SU-DHL-6 (cell line): ENCODE measurements at regions not wholly inside any gene's neighbourhood (a gene's known extent, or its start where the extent isn't known, plus 50 kb on each side); places are given as distances from the start of the nearest gene placed in this dataset.

Experiments
- H2AFZ ChIP-seq: fragments of 200-600 bp; sonication (generic); 2 replicates; pipeline ENCODE4 v1.6.1; 2014; ENCODE audit warnings: low read depth, mild to moderate bottlenecking, moderate library complexity, mixed read lengths, antibody characterized with exemption, low read length; ENCODE audit not compliant: severe bottlenecking
- H3F3A ChIP-seq: fragments of 200-600 bp; shearing (Covaris generic); 2 replicates; pipeline ENCODE4 v1.6.0; 2016; ENCODE audit warnings: antibody characterized with exemption, mild to moderate bottlenecking; ENCODE audit not compliant: insufficient read depth
- H3K27ac ChIP-seq: fragments of 200-600 bp; sonication (generic); 2 replicates; pipeline ENCODE4 v1.5.1; 2016; ENCODE audit warnings: low read depth, mild to moderate bottlenecking, low read length, moderate library complexity, mixed read lengths
- H3K27me3 ChIP-seq: fragments of 200-600 bp; sonication (generic), shearing (Covaris generic); 2 replicates; pipeline ENCODE4 v1.6.0; 2014; ENCODE audit warnings: mild to moderate bottlenecking, low read length
- H3K36me3 ChIP-seq: fragments of 200-600 bp; sonication (generic); 2 replicates; pipeline ENCODE4 v1.6.1; 2014; ENCODE audit warnings: mild to moderate bottlenecking, low read length, mixed read lengths
- H3K4me2 ChIP-seq: fragments of 300-600, 200-600 bp; shearing (Covaris generic), sonication (generic); 2 replicates; pipeline ENCODE4 v1.6.0; 2014; ENCODE audit warnings: low read length, low read depth, mild to moderate bottlenecking; ENCODE audit not compliant: poor library complexity, severe bottlenecking
- H3K4me3 ChIP-seq: fragments of 200-600 bp; sonication (generic); 2 replicates; pipeline ENCODE4 v1.5.1; 2014; ENCODE audit warnings: antibody characterized with exemption, low read length, mild to moderate bottlenecking, mixed read lengths; ENCODE audit not compliant: insufficient read depth, poor library complexity, severe bottlenecking
- H3K79me2 ChIP-seq: fragments of 200-600 bp; sonication (generic); 2 replicates; pipeline ENCODE4 v1.6.1; 2014; ENCODE audit warnings: mild to moderate bottlenecking, low read length, moderate library complexity; ENCODE audit not compliant: insufficient read depth
- H3K9ac ChIP-seq: fragments of 200-600 bp; sonication (generic); 2 replicates; pipeline ENCODE4 v1.7.0; 2014; ENCODE audit warnings: mild to moderate bottlenecking, low read length
- H3K9me2 ChIP-seq: fragments of 200-600 bp; sonication (generic); replicated peaks from 2 replicates; pipeline ENCODE4 v1.6.1; 2014; ENCODE audit warnings: low read length; ENCODE audit not compliant: insufficient read depth
- H3K9me3 ChIP-seq: fragments of 200-600 bp; sonication (generic); 2 replicates; pipeline ENCODE4 v1.6.1; 2014; ENCODE audit warnings: low read length, mixed read lengths; ENCODE audit not compliant: insufficient read depth
- H4K20me1 ChIP-seq: fragments of 200-600 bp; sonication (generic); 2 replicates; pipeline ENCODE4 v1.6.1; 2014; ENCODE audit warnings: low read depth, mild to moderate bottlenecking, antibody characterized with exemption, low read length, moderate library complexity, mixed read lengths
- CTCF ChIP-seq: fragments of 200-600 bp; sonication (generic); IDR thresholded peaks from one replicate; pipeline ENCODE4 v1.5.1; 2017; ENCODE audit warnings: antibody characterized with exemption, mild to moderate bottlenecking, low read length, moderate library complexity; ENCODE audit not compliant: insufficient read depth, poor library complexity, severe bottlenecking
- EZH2phosphoT487 ChIP-seq: fragments of 200-600 bp; sonication (generic), shearing (Covaris generic); conservative IDR thresholded peaks from 2 replicates; pipeline ENCODE4 v1.6.1; 2018; ENCODE audit warnings: mild to moderate bottlenecking, antibody characterized with exemption, low read length, moderate library complexity, mixed read lengths

GRCh38 chr5:118174671-118175070 is 813.7 kb downstream of the DTWD2 start:
- no peak for TF ChIP-seq CTCF
- TF ChIP-seq EZH2phosphoT487, result no peak
- Histone ChIP-seq H3K9me3 (no peaks in the 10 kb centered on the region), H3K4me3 (no peak overlapping the region), H3K79me2 (no peaks in the 10 kb centered on the region), H3K9me2 (no peaks in the 10 kb centered on the region), H3K9ac (no peak overlapping the region), H3K27me3 (no peaks in the 10 kb centered on the region), H2AFZ (no peak overlapping the region), H3K4me2 (no peak overlapping the region), H3K27ac (no peak overlapping the region), H3F3A (no peaks in the 10 kb centered on the region), H4K20me1 (no peaks in the 10 kb centered on the region), H3K36me3 (no peaks in the 10 kb centered on the region)

- H3K9ac ChIP-seq, result no peak overlapping the region
- no peaks in the 10 kb centered on the region for H3K36me3 ChIP-seq
- no peak for TF ChIP-seq EZH2phosphoT487
- no peak for TF ChIP-seq CTCF
- H3K9me2 ChIP-seq, result no peaks in the 10 kb centered on the region
- no peak overlapping the region for H3K27ac ChIP-seq
- H3K4me2 ChIP-seq, result no peak overlapping the region
- H2AFZ ChIP-seq, result no peak overlapping the region
- no peaks in the 10 kb centered on the region for H3K9me3 ChIP-seq
- H3K27me3 ChIP-seq, result no peaks in the 10 kb centered on the region
- no peaks in the 10 kb centered on the region for H3K79me2 ChIP-seq
- no peaks in the 10 kb centered on the region for H3F3A ChIP-seq
- no peaks in the 10 kb centered on the region for H4K20me1 ChIP-seq
- no peak overlapping the region for H3K4me3 ChIP-seq
Observed at GRCh38 chr5:118173340-118173739, 815.0 kb downstream of the DTWD2 start.

GRCh38 chr5:118165619-118166018 is 822.7 kb downstream of the DTWD2 start:
- Histone ChIP-seq H2AFZ (no peak overlapping the region), H3K4me2 (no peak overlapping the region), H3K9ac (no peak overlapping the region), H3K4me3 (no peak overlapping the region), H3F3A (no peaks in the 10 kb centered on the region), H3K9me3 (no peaks in the 10 kb centered on the region), H3K79me2 (no peaks in the 10 kb centered on the region), H3K36me3 (no peaks in the 10 kb centered on the region), H3K27ac (no peak overlapping the region), H3K27me3 (no peaks in the 10 kb centered on the region), H3K9me2 (no peaks in the 10 kb centered on the region), H4K20me1 (no peaks in the 10 kb centered on the region)
- TF ChIP-seq CTCF, result no peak
- TF ChIP-seq EZH2phosphoT487, result no peak
